SK-N-SH treated with all-trans-retinoic acid at 6 μM for 48 hours (cell line): ENCODE measurements at regions not wholly inside any gene's neighbourhood (a gene's known extent, or its start where the extent isn't known, plus 50 kb on each side); places are given as distances from the start of the nearest gene placed in this dataset.

Source experiments
- ATAC-seq: fragments of 200-7000 bp; cut with Tn5 transposase; 3 replicates; pipeline ENCODE4 v1.9.1; 2020; ENCODE audit warnings: mild to moderate bottlenecking, moderate library complexity
- ARNTL ChIP-seq: fragments of 450-650 bp; formaldehyde crosslinking; IDR thresholded peaks from 2 replicates; pipeline ENCODE4 v1.5.0; 2020; ENCODE audit warnings: low read depth, mild to moderate bottlenecking, moderate library complexity, borderline replicate concordance
- BACH2 ChIP-seq: fragments of 250-450 bp; sonication (Bioruptor Pico); IDR thresholded peaks from 2 replicates; pipeline ENCODE4 v1.9.0; 2021; ENCODE audit warnings: mild to moderate bottlenecking, borderline replicate concordance
- CREB5 ChIP-seq: fragments of 250-450 bp; sonication (Bioruptor Pico); IDR thresholded peaks from 2 replicates; pipeline ENCODE4 v1.5.1; 2020; ENCODE audit warnings: low read depth, mild to moderate bottlenecking, moderate library complexity
- CSDC2 ChIP-seq: fragments of 250-450 bp; sonication (Bioruptor Pico); IDR thresholded peaks from 2 replicates; pipeline ENCODE4 v1.5.0; 2020; ENCODE audit warnings: mild to moderate bottlenecking, moderate library complexity
- CSRNP3 ChIP-seq: fragments of 250-450 bp; sonication (Bioruptor Pico); IDR thresholded peaks from 2 replicates; pipeline ENCODE4 v1.5.1; 2021; ENCODE audit warnings: mild to moderate bottlenecking, moderate library complexity
- GLIS3 ChIP-seq: fragments of 250-450 bp; sonication (Bioruptor Pico); IDR thresholded peaks from 2 replicates; pipeline ENCODE4 v1.5.0; 2020; ENCODE audit warnings: mild to moderate bottlenecking, moderate library complexity
- ISL1 ChIP-seq: fragments of 250-450 bp; sonication (Bioruptor Pico); IDR thresholded peaks from 2 replicates; pipeline ENCODE4 v2.1.2; 2022; ENCODE audit warnings: mild to moderate bottlenecking, moderate library complexity
- OSR1 ChIP-seq: fragments of 250-450 bp; sonication (Bioruptor Pico); IDR thresholded peaks from 2 replicates; pipeline ENCODE4 v1.8.0; 2022; ENCODE audit warnings: moderate library complexity, mild to moderate bottlenecking, inconsistent platforms
- PATZ1 ChIP-seq: fragments of 250-450 bp; sonication (Bioruptor Pico); IDR thresholded peaks from 2 replicates; pipeline ENCODE4 v1.8.0; 2020; ENCODE audit warnings: mild to moderate bottlenecking, moderate library complexity, borderline replicate concordance
- POU6F1 ChIP-seq: fragments of 250-450 bp; sonication (Bioruptor Pico); IDR thresholded peaks from 2 replicates; pipeline ENCODE4 v1.8.0; 2021; ENCODE audit warnings: low read depth, mild to moderate bottlenecking, moderate library complexity, borderline replicate concordance
- PPARA ChIP-seq: fragments of 250-450 bp; sonication (Bioruptor Pico); IDR thresholded peaks from 2 replicates; pipeline ENCODE4 v1.5.0; 2020; ENCODE audit warnings: mild to moderate bottlenecking, borderline replicate concordance
- SNAI2 ChIP-seq: fragments of 250-450 bp; sonication (Bioruptor Pico); IDR thresholded peaks from 2 replicates; pipeline ENCODE4 v1.5.0; 2020; ENCODE audit warnings: mild to moderate bottlenecking, moderate library complexity
- TOX ChIP-seq: fragments of 250-450 bp; sonication (Bioruptor Pico); IDR thresholded peaks from 2 replicates; pipeline ENCODE4 v1.8.0; 2021; ENCODE audit warnings: mild to moderate bottlenecking, moderate library complexity, borderline replicate concordance
- TSHZ2 ChIP-seq: fragments of 250-450 bp; sonication (Bioruptor Pico); IDR thresholded peaks from 2 replicates; pipeline ENCODE4 v1.5.0; 2020; ENCODE audit warnings: mild to moderate bottlenecking, moderate library complexity
- ZC3H10 ChIP-seq: fragments of 250-450 bp; sonication (Bioruptor Pico); IDR thresholded peaks from 2 replicates; pipeline ENCODE4 v1.5.1; 2021; ENCODE audit warnings: mild to moderate bottlenecking, moderate library complexity
- ZFP3 ChIP-seq: fragments of 250-450 bp; sonication (Bioruptor Pico); IDR thresholded peaks from 2 replicates; pipeline ENCODE4 v1.5.0; 2020; ENCODE audit warnings: mild to moderate bottlenecking, moderate library complexity
- ZFP30 ChIP-seq: fragments of 450-650 bp; formaldehyde crosslinking; IDR thresholded peaks from 2 replicates; pipeline ENCODE4 v1.5.0; 2022; ENCODE audit warnings: mild to moderate bottlenecking, moderate library complexity
- ZNF565 ChIP-seq: fragments of 450-650 bp; formaldehyde crosslinking; conservative IDR thresholded peaks from 2 replicates; pipeline ENCODE4 v1.5.0; 2020; ENCODE audit warnings: low read depth, mild to moderate bottlenecking, moderate library complexity
- ZNF70 ChIP-seq: fragments of 450-650 bp; formaldehyde crosslinking; IDR thresholded peaks from 2 replicates; pipeline ENCODE4 v1.5.0; 2020; ENCODE audit warnings: mild to moderate bottlenecking, moderate library complexity
- ZNF8 ChIP-seq: fragments of 450-650 bp; formaldehyde crosslinking; IDR thresholded peaks from 2 replicates; pipeline ENCODE4 v1.5.0; 2020; ENCODE audit warnings: mild to moderate bottlenecking, moderate library complexity

- no peak for ATAC-seq
- TF ChIP-seq TOX (CRISPR knock-in tag), result no peak
Observed at GRCh38 chr2:120443946-120444345, 98.0 kb downstream of the INHBB start.

GRCh38 chr2:120444691-120445240, 98.8 kb downstream of the INHBB start:
- ATAC-seq, result no peak
- TF ChIP-seq CREB5 (CRISPR knock-in tag) (no peak), TOX (CRISPR knock-in tag) (no peak), PATZ1 (CRISPR knock-in tag) (no peak), CSDC2 (CRISPR knock-in tag) (no peak), TSHZ2 (CRISPR knock-in tag) (no peak), ZNF8 (CRISPR knock-in tag) (no peak), ZFP30 (CRISPR knock-in tag) (no peak), ARNTL (no peak), ISL1 (CRISPR knock-in tag) (no peak)

- TF ChIP-seq POU6F1 (CRISPR knock-in tag) (no peak), ZFP30 (CRISPR knock-in tag) (no peak), ZNF565 (CRISPR knock-in tag) (no peak), ZC3H10 (CRISPR knock-in tag) (no peak), ARNTL (no peak), ZNF70 (CRISPR knock-in tag) (no peak), ISL1 (CRISPR knock-in tag) (no peak), PPARA (CRISPR knock-in tag) (no peak), PATZ1 (CRISPR knock-in tag) (no peak), TOX (CRISPR knock-in tag) (no peak), CREB5 (CRISPR knock-in tag) (no peak), SNAI2 (CRISPR knock-in tag) (no peak), ZFP3 (CRISPR knock-in tag) (no peak), GLIS3 (no peak), BACH2 (CRISPR knock-in tag) (no peak), ZNF8 (CRISPR knock-in tag) (no peak), CSRNP3 (CRISPR knock-in tag) (no peak), TSHZ2 (CRISPR knock-in tag) (no peak), OSR1 (no peak)
- ATAC-seq, result no peak
Observed at GRCh38 chr2:120445449-120446143, 99.7 kb downstream of the INHBB start.
